ENCODE measurements at regions not wholly inside any gene's neighbourhood (a gene's known extent, or its start where the extent isn't known, plus 50 kb on each side); places are given as distances from the start of the nearest gene placed in this dataset.
"Not testable (repeated sequence)": the region's sequence is repeated elsewhere in the genome, so short reads cannot be mapped to it uniquely, and the experiment has no call there.

GRCh38 chrX:55839485-55839884 lies 121.9 kb downstream of the RRAGB start:
- no peak for TF ChIP-seq CTCF (IDR thresholded peaks at IDR 0.05)
- Histone ChIP-seq H3K27ac (no peak overlapping the region), H3K4me3 (no peak overlapping the region), H3K9me3 (peaks cover 6% of the 10 kb centered on the region), H3K36me3 (ENCODE audit: insufficient read depth in 1 of 2, low read depth in 1 of 2) (no peaks in the 10 kb centered on the region), H3K4me1 (no peaks in the 10 kb centered on the region), H3K27me3 (ENCODE audit: insufficient read depth in 3 of 3, low read length in 2 of 3) (no peaks in the 10 kb centered on the region)
- no peak for DNase-seq
- no peak for ATAC-seq
- 46 to 91% (median 53%) methylated on average over 1 to 2 of the region's 2 CpGs for WGBS, 3 donors
- intact Hi-C loops (cut with DNase I), result no loop called here

GRCh38 chrX:55841962-55842752 lies 124.6 kb downstream of the RRAGB start:
- ATAC-seq, result no peak
- no peak for DNase-seq
- H3K27me3 ChIP-seq (ENCODE audit: insufficient read depth in 3 of 3, low read length in 2 of 3), result no peaks in the 10 kb centered on the region
- 51 to 85% (median 72%) methylated on average over 4 of the region's 4 CpGs for WGBS, 3 donors
- no peak for TF ChIP-seq CTCF (IDR thresholded peaks at IDR 0.05)
- no peak overlapping the region for H3K4me3 ChIP-seq
- H3K9me3 ChIP-seq, result peaks cover 7% of the 10 kb centered on the region
- no peak overlapping the region for H3K27ac ChIP-seq
- intact Hi-C loops (cut with DNase I), result no loop called here
- H3K36me3 ChIP-seq (ENCODE audit: insufficient read depth in 1 of 2, low read depth in 1 of 2), result no peaks in the 10 kb centered on the region
- no peaks in the 10 kb centered on the region for H3K4me1 ChIP-seq

GRCh38 chrX:55866779-55867178 lies 149.2 kb downstream of the RRAGB start:
- H3K36me3 ChIP-seq (ENCODE audit: insufficient read depth in 1 of 2, low read depth in 1 of 2); intact Hi-C loops (cut with DNase I); H3K4me1 ChIP-seq; DNase-seq; H3K27ac ChIP-seq; H3K4me3 ChIP-seq; H3K9me3 ChIP-seq; ATAC-seq: not testable (repeated sequence)
- 81 to 92% (median 89%) methylated on average over 4 of the region's 4 CpGs for WGBS, 3 donors
- peaks cover 0 to 13% (median 0%) of the 10 kb centered on the region in 3 donors for H3K27me3 ChIP-seq (ENCODE audit: insufficient read depth in 3 of 3, low read length in 2 of 3)

GRCh38 chrX:55867181-55867651 lies 149.7 kb downstream of the RRAGB start:
- intact Hi-C loops (cut with DNase I), result no loop called here
- 45 to 82% (median 74%) methylated on average over 1 of the region's 1 CpG for WGBS, 3 donors
- no peak for DNase-seq
- Histone ChIP-seq H3K36me3 (ENCODE audit: insufficient read depth in 1 of 2, low read depth in 1 of 2) (no peaks in the 10 kb centered on the region), H3K9me3 (no peaks in the 10 kb centered on the region), H3K27me3 (ENCODE audit: insufficient read depth in 3 of 3, low read length in 2 of 3) (peaks cover 0 to 10% (median 0%) of the 10 kb centered on the region in 3 donors), H3K27ac (no peak overlapping the region), H3K4me3 (no peak overlapping the region), H3K4me1 (no peaks in the 10 kb centered on the region)
- TF ChIP-seq CTCF (IDR thresholded peaks at IDR 0.05), result no peak
- no peak for ATAC-seq

- no peaks in the 10 kb centered on the region for H3K4me1 ChIP-seq
- H3K9me3 ChIP-seq, result no peaks in the 10 kb centered on the region
- no peak overlapping the region for H3K4me3 ChIP-seq
- intact Hi-C loops (cut with DNase I), result no loop called here
- TF ChIP-seq CTCF (IDR thresholded peaks at IDR 0.05), result no peak
- no peak for DNase-seq
- no peaks in the 10 kb centered on the region for H3K36me3 ChIP-seq (ENCODE audit: insufficient read depth in 1 of 2, low read depth in 1 of 2)
- no peak for ATAC-seq
- H3K27me3 ChIP-seq (ENCODE audit: insufficient read depth in 3 of 3, low read length in 2 of 3), result peaks cover 0 to 6% (median 0%) of the 10 kb centered on the region in 3 donors
- WGBS, 3 donors, result 80 to 100% (median 88%) methylated on average over 1 of the region's 1 CpG
- H3K27ac ChIP-seq, result no peak overlapping the region
Observed at GRCh38 chrX:55867708-55868107, 150.2 kb downstream of the RRAGB start.

All from psoas muscle (tissue), 7 donors.